ENCODE measurements at regions not wholly inside any gene's neighbourhood (a gene's known extent, or its start where the extent isn't known, plus 50 kb on each side); places are given as distances from the start of the nearest gene placed in this dataset.

GRCh38 chr7:114345494-114345893, 69.1 kb upstream of the FOXP2 start:
- TF ChIP-seq POLR2A (IDR thresholded peaks at IDR 0.05) (no peak), CTCF (IDR thresholded peaks at IDR 0.05) (no peak)
